NCI-H226 (cell line): ENCODE measurements at regions not wholly inside any gene's neighbourhood (a gene's known extent, or its start where the extent isn't known, plus 50 kb on each side); places are given as distances from the start of the nearest gene placed in this dataset.
A peak's percentile ranks its signal among the peaks of the same experiment; 100 is the strongest.

Experiments
- DNase-seq: peaks from one replicate; pipeline ENCODE4 v3.0.0-alpha.2; 2015

GRCh38 chr4:35900286-35901243 lies 343.7 kb downstream of the ARAP2 start:
- no peak for DNase-seq

- no peak for DNase-seq
Observed at GRCh38 chr4:35912174-35912573, 332.1 kb downstream of the ARAP2 start.

GRCh38 chr4:35918491-35918977 lies 325.8 kb downstream of the ARAP2 start:
- DNase-seq = no peak

- peak; percentile 72 for DNase-seq
Observed at GRCh38 chr4:35925806-35926205, 318.5 kb downstream of the ARAP2 start.

GRCh38 chr4:35926788-35927187 lies 317.5 kb downstream of the ARAP2 start:
- DNase-seq = no peak

GRCh38 chr4:35933901-35934300 lies 310.4 kb downstream of the ARAP2 start:
- DNase-seq = no peak

- peak; percentile 29 for DNase-seq
Observed at GRCh38 chr4:35934320-35934981, 309.9 kb downstream of the ARAP2 start.

- DNase-seq = no peak
Observed at GRCh38 chr4:35938936-35939335, 305.4 kb downstream of the ARAP2 start.

GRCh38 chr4:35939751-35940150 lies 304.6 kb downstream of the ARAP2 start:
- no peak for DNase-seq

GRCh38 chr4:35942092-35942491 lies 302.2 kb downstream of the ARAP2 start:
- no peak for DNase-seq

GRCh38 chr4:35943606-35944005 lies 300.7 kb downstream of the ARAP2 start:
- DNase-seq = no peak

- DNase-seq = no peak
Observed at GRCh38 chr4:35948171-35948570, 296.1 kb downstream of the ARAP2 start.

- DNase-seq = no peak
Observed at GRCh38 chr4:35950442-35950841, 293.9 kb downstream of the ARAP2 start.

- no peak for DNase-seq
Observed at GRCh38 chr4:35952751-35953150, 291.6 kb downstream of the ARAP2 start.

GRCh38 chr4:35963383-35963782 lies 280.9 kb downstream of the ARAP2 start:
- peak; percentile 37 for DNase-seq

GRCh38 chr4:35963974-35964515 lies 280.3 kb downstream of the ARAP2 start:
- DNase-seq = peak; percentile 67

GRCh38 chr4:35965300-35965699 lies 279.0 kb downstream of the ARAP2 start:
- no peak for DNase-seq

GRCh38 chr4:35966566-35966965 lies 277.7 kb downstream of the ARAP2 start:
- no peak for DNase-seq

- DNase-seq = no peak
Observed at GRCh38 chr4:35970366-35970960, 273.9 kb downstream of the ARAP2 start.

- no peak for DNase-seq
Observed at GRCh38 chr4:35972814-35973213, 271.5 kb downstream of the ARAP2 start.

GRCh38 chr4:35975617-35976355 lies 268.5 kb downstream of the ARAP2 start:
- DNase-seq = no peak

- DNase-seq = no peak
Observed at GRCh38 chr4:35978551-35978950, 265.8 kb downstream of the ARAP2 start.

- DNase-seq = no peak
Observed at GRCh38 chr4:35982318-35982717, 262.0 kb downstream of the ARAP2 start.
